H1 (cell line): ENCODE measurements at regions not wholly inside any gene's neighbourhood (a gene's known extent, or its start where the extent isn't known, plus 50 kb on each side); places are given as distances from the start of the nearest gene placed in this dataset.

Experiments
- BCL11A ChIP-seq, 2 experiments: IDR thresholded peaks; one replicate each; pipeline ENCODE4 v1.6.1; 2011; ENCODE audit warnings: low read depth in 2 of 2, low read length in 2 of 2, mild to moderate bottlenecking in 2 of 2
- JUND ChIP-seq: IDR thresholded peaks from 2 replicates; pipeline ENCODE4 v1.6.1; 2011; ENCODE audit warnings: mild to moderate bottlenecking, improper control_type of control experiment, low read length
- KDM4A ChIP-seq: IDR thresholded peaks from one replicate; pipeline ENCODE4 v1.7.1; 2012; ENCODE audit warnings: low read depth, mild to moderate bottlenecking, moderate library complexity, low read length, inconsistent platforms; ENCODE audit not compliant: severe bottlenecking
- MAFK ChIP-seq: IDR thresholded peaks from 2 replicates; pipeline ENCODE4 v1.6.1; 2012; ENCODE audit warnings: low read depth, mild to moderate bottlenecking, improper control_type of control experiment, low read length
- POLR2A ChIP-seq, 2 experiments: IDR thresholded peaks; 1 replicate in 1 of 2; 2 replicates in 1 of 2; pipeline ENCODE4 v1.6.1; 2011; ENCODE audit warnings: low read depth in 2 of 2, low read length in 2 of 2, mild to moderate bottlenecking in 2 of 2; ENCODE audit errors: control extremely low read depth in 1 of 2
- SIRT6 ChIP-seq: IDR thresholded peaks from one replicate; pipeline ENCODE4 v1.7.1; 2012; ENCODE audit warnings: low read length, inconsistent platforms
- TF ChIP-seq, protein P1 (sequence below): IDR thresholded peaks from 2 replicates; pipeline ENCODE4 v1.6.1; 2011; ENCODE audit warnings: low read depth, mild to moderate bottlenecking, low read length; ENCODE audit not compliant: insufficient read depth
- TF ChIP-seq, protein P2 (sequence below): IDR thresholded peaks from 2 replicates; pipeline ENCODE4 v1.6.1; 2012; ENCODE audit warnings: inconsistent platforms
- TF ChIP-seq, protein P3 (sequence below): IDR thresholded peaks from 2 replicates; pipeline ENCODE4 v1.6.1; 2012; ENCODE audit warnings: inconsistent platforms

DNA sequence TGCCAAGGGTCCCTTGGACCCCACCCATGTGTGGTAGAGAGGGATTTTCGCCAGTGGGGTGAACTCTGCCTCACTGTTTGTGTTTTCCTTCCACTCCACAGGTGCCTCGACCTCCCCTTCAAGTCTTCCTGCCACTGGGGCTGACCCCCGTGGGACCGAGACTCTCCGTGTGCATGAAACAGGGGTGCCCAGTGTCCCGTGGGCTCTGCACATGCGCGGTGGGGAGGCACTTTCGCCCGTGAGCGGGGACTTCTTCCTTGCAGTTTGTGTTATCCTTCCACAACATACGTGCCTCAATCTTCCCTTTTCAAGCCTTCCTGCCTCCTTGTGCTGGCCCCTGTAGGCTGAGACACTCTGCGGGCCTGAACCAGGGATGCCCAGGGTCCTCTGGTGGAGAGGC is 362.4 kb downstream of the ALG10 start (continued):
- TF ChIP-seq, protein P1, sequence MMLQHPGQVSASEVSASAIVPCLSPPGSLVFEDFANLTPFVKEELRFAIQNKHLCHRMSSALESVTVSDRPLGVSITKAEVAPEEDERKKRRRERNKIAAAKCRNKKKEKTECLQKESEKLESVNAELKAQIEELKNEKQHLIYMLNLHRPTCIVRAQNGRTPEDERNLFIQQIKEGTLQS = no peak
- no peak for TF ChIP-seq KDM4A
- no peak for TF ChIP-seq POLR2A (IDR thresholded peaks at IDR 0.05; ENCODE audit: control extremely low read depth in 1 of 2, low read depth in 2 of 2, low read length in 2 of 2)
- TF ChIP-seq, protein P2, sequence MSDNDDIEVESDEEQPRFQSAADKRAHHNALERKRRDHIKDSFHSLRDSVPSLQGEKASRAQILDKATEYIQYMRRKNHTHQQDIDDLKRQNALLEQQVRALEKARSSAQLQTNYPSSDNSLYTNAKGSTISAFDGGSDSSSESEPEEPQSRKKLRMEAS = no peak
- TF ChIP-seq, protein P3, sequence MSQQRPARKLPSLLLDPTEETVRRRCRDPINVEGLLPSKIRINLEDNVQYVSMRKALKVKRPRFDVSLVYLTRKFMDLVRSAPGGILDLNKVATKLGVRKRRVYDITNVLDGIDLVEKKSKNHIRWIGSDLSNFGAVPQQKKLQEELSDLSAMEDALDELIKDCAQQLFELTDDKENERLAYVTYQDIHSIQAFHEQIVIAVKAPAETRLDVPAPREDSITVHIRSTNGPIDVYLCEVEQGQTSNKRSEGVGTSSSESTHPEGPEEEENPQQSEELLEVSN = no peak
- no peak for TF ChIP-seq MAFK
- no peak for TF ChIP-seq SIRT6
- no peak for TF ChIP-seq JUND
- TF ChIP-seq BCL11A (IDR thresholded peaks at IDR 0.05; ENCODE audit: low read depth in 2 of 2, low read length in 2 of 2) = no peak
